Urinary bladder (tissue), 3 donors: ENCODE measurements at regions not wholly inside any gene's neighbourhood (a gene's known extent, or its start where the extent isn't known, plus 50 kb on each side); places are given as distances from the start of the nearest gene placed in this dataset.
A peak's percentile ranks its signal among the peaks of the same experiment; 100 is the strongest.

ENCODE experiments used
- DNase-seq: peaks from one replicate; pipeline ENCODE4 v3.0.0-alpha.2; 2015; ENCODE audit errors: extremely low spot score
- H3K27ac ChIP-seq: one replicate; pipeline ENCODE4 v1.5.1; 2013; ENCODE audit warnings: low read depth, mild to moderate bottlenecking, moderate library complexity
- H3K36me3 ChIP-seq: one replicate; pipeline ENCODE4 v1.6.1; 2013; ENCODE audit warnings: mild to moderate bottlenecking, moderate library complexity; ENCODE audit not compliant: insufficient read depth
- H3K4me1 ChIP-seq: one replicate; pipeline ENCODE4 v1.6.1; 2013; ENCODE audit warnings: mild to moderate bottlenecking, moderate library complexity; ENCODE audit not compliant: insufficient read depth
- H3K4me3 ChIP-seq: one replicate; pipeline ENCODE4 v1.5.1; 2013; ENCODE audit warnings: low read depth, low read length
- WGBS: extraction: QIAGEN DNeasy Blood & Tissue Kit; methylation state at CpG from one replicate; pipeline ENCODE4 v1.1.7; 2013; 5-methylcytosine and 5-hydroxymethylcytosine counted together
- donor health status: healthy with polysubstance abuse.
- donor health status: healthy.

DNA sequence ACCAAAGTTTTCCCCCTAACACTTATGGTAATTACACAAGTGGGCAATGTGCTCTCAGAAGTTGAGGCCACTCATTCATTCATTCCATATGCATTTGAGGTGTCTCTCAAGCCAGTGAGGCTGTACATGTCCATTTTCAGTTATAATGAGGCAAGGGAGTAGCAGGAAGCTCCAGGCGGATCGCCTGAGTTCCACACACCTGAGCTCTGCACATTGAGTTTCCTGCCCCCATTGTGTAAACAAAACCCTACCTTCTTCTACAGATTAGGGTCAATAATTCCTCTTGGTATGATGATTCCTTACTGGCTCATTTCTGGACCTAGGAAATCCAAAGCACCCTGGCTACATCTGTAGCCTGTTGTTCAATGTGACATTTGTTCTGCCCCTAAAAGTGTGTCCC is 555.3 kb downstream of the MED13L start:
- no peak overlapping the region for H3K4me3 ChIP-seq
- no peaks in the 10 kb centered on the region for H3K4me1 ChIP-seq
- 95% methylated on average over 2 of the region's 2 CpGs for WGBS
- H3K36me3 ChIP-seq: no peaks in the 10 kb centered on the region
- no peak for DNase-seq
- no peak overlapping the region for H3K27ac ChIP-seq

DNA sequence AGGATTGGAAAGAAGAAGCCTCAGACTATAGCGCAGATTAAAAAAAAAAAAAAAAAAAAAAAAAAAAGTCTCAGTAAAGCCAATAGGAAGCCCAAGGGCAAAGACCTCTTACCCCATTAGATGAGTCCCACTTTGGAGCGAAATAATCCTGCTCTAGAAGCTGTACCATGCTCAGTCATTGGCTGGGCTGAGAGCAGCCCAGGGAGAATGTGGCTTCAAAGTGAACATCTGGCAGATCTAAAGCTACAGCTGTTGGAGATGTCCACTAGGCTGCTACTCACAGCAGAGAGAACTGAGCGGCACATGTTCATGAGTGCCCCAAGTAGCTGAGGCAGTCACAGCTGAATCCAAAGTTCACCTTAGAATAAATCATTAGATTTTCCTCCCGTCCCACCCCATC is 560.9 kb downstream of the MED13L start:
- Histone ChIP-seq H3K4me3 (no peak overlapping the region), H3K27ac (no peak overlapping the region), H3K4me1 (no peaks in the 10 kb centered on the region), H3K36me3 (no peaks in the 10 kb centered on the region)
- no peak for DNase-seq
- 85% methylated on average over 4 of the region's 4 CpGs for WGBS

DNA sequence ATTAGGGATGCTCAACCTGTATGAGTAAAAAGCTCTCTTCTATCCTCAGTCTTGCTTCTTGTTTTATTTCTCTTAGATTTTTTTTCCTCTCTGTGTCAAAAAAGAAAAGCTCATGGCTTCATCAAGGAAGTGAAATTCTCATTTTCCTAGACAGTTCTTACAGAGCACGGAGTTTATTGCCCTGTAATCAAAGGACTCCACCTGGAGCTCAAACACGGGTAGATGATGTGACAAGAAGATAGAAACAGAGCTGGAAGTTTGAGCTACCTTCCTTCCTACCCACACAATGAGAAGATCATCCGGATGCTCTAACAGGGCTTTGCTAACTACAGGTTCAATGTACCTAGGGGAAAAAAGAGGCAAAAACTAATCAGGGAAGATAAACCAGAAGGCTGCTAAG is 564.8 kb downstream of the MED13L start:
- Histone ChIP-seq H3K27ac (no peak overlapping the region), H3K4me1 (no peaks in the 10 kb centered on the region), H3K36me3 (no peaks in the 10 kb centered on the region), H3K4me3 (no peak overlapping the region)
- DNase-seq: no peak
- 80% methylated on average over 3 of the region's 3 CpGs for WGBS

DNA sequence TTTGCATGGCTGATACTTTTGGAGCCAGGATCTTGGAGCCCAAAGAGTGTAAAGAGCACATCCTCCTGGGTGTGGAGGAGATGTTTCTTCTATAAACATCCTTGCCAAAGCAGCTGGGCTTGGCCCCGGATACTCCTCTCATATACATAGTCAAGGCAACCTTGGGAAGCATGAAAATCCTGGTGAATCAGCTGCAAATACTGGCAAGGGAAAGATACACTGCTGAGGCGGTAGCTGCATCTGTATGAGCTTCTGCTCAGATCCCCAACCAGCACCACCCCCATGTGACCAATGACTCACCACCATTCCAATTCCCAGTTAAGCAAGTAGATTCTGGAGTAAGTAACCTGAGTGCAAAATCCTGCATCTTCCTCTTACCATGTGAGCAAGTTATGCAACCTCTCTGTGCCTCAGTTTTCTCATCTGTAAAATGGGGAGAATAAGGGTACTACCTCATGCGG is 567.4 kb downstream of the MED13L start:
- 43% methylated on average over 3 of the region's 3 CpGs for WGBS

DNA sequence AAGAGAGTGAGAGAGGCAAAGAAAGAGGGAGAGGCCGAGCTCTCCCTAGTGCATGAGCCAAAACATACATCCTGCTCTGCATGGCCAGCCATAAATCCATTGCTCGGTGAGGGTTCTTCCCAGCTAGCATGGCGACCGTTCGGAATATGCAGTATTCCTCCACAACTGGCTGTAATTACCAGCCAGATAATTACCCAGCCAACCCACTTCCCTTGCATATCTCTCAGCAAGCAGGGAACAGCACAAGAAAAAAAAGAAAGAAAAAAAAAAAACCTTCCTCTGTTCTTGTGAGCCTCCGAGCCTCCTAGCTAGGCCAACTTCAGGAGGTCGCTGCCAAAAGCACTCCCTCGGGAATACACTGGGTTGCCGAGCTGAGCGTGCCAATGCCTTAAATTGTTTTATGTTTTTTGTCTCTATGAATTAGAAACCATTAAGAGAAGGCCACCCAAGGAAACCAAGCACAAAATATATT is 567.9 kb downstream of the MED13L start:
- Histone ChIP-seq H3K27ac (no peak overlapping the region), H3K36me3 (no peaks in the 10 kb centered on the region), H3K4me3 (no peak overlapping the region), H3K4me1 (no peaks in the 10 kb centered on the region)
- WGBS: 25% methylated on average over 10 of the region's 10 CpGs
- peak; percentile 58 for DNase-seq

More for the DNA sequence above, 567.4 kb downstream of the MED13L start:
- no peak overlapping the region for H3K27ac ChIP-seq
- H3K36me3 ChIP-seq: no peaks in the 10 kb centered on the region
- DNase-seq: no peak
- no peak overlapping the region for H3K4me3 ChIP-seq
- H3K4me1 ChIP-seq: no peaks in the 10 kb centered on the region

DNA sequence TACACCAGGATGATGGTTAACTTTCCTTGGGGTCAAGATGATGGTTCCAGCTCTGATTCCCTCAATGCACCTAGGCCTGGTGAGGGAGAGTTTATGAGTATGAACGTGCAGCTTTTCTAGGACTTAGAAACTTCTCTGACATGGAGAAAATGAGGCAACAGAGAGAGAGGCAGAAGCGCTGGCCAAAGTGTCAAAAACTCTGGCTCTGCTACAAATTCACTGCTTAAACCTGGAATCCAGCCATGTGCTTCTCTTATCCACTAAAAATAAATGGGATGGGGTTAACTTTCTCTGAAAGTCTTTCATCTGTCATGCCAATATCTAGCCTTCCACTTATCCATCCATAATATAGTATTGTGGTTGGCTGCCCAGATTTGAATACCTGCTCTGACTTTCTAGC is 568.7 kb downstream of the MED13L start:
- WGBS: 42% methylated on average over 2 of the region's 2 CpGs
- no peaks in the 10 kb centered on the region for H3K36me3 ChIP-seq
- no peak for DNase-seq

DNA sequence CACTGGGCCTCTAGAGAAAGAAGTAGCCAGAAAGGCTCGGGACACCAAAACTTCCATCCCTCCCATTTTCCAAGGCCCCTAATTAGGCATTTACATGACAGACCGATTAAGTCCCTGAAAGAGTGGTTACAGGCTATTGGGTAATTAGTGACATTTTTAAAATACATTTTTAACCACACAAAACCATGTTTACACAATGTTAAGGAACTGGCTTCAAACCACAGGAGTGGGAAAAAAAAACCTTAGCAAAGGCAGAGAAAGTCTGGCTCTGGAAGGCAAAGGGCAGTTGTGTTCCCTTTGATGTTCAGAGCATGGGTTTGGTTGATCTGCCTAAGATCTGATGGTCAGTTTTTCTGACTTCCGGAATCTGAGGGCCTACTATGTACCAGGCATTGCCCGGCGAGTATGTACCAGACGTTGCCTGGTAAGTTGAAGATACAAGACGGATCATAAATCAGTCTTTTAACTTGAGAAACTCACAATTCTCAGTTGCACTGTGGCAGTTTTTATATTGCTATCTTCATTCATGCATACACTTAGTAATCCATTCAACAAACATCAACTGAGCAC is 576.5 kb downstream of the MED13L start:
- WGBS: 74% methylated on average over 7 of the region's 7 CpGs
- no peak for DNase-seq
- no peaks in the 10 kb centered on the region for H3K4me1 ChIP-seq
- no peaks in the 10 kb centered on the region for H3K36me3 ChIP-seq
- no peak overlapping the region for H3K27ac ChIP-seq
- no peak overlapping the region for H3K4me3 ChIP-seq

More for the DNA sequence above, 568.7 kb downstream of the MED13L start:
- Histone ChIP-seq H3K27ac (no peak overlapping the region), H3K4me3 (no peak overlapping the region), H3K4me1 (no peaks in the 10 kb centered on the region)

DNA sequence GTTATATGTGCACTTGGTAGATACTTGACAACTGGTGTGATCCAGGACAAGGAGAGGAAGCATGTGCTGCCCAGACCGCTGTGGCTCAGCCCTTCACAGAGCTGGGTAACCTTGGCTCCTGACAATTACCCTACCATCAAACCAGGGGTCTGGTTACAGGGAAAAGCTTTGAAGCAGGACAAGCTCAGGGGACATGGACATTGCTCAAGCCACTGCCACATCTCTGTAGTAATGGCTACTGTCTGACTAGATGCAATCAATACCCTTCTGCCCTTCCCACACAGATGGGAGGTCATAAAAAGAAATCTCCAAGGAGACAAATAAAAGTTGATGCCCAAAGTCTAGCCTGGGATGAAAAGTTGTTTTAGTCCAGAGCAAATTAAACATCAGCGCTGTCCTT is 577.4 kb downstream of the MED13L start:
- Histone ChIP-seq H3K4me1 (no peaks in the 10 kb centered on the region), H3K27ac (no peak overlapping the region), H3K4me3 (no peak overlapping the region), H3K36me3 (no peaks in the 10 kb centered on the region)
- no peak for DNase-seq
- WGBS: 94% methylated on average over 2 of the region's 2 CpGs

DNA sequence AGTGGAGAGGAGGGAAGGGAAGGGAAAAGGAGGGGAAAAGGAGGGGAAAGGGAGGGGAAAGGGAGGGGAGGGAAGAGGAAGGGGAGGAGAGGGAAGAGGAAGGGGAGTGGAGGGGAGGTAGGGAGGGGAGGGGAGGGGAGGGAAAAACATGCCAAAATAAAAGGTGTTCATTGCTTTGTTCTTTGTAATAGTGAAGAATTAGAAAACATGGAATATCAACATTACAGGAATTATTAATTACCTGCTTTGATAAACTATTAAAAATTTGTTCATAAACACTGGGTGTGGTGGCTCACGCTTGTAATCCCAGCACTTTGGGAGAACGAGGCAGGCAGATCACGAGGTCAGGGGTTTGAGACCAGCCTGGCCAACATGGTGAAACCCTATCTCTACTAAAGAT is 579.2 kb downstream of the MED13L start:
- Histone ChIP-seq H3K27ac (no peak overlapping the region), H3K4me3 (no peak overlapping the region)
- WGBS: 82% methylated on average over 3 of the region's 3 CpGs

DNA sequence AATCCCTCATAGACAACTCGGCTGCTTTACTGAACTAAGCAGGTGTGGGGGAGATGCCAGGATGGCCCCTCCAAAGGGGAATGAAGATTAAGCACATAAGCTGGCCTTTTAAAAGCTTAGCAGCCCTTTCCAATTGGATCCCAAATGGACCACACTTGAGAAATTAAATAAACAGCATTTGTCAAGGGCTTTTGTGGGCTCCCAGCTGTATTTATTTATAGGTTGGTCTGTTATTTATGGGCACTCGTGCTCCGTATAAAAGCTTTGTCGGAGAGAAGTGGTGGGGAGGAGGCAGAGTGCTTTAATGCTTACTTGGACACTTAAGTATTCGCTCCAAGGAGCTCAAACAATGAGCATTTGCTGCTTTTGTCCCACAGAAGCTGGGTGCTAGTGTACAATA is 580.2 kb downstream of the MED13L start:
- no peak overlapping the region for H3K27ac ChIP-seq
- H3K4me3 ChIP-seq: no peak overlapping the region
- peak; percentile 50 for DNase-seq
- WGBS: 24% methylated on average over 5 of the region's 5 CpGs
- H3K36me3 ChIP-seq: no peaks in the 10 kb centered on the region
- no peaks in the 10 kb centered on the region for H3K4me1 ChIP-seq

More for the DNA sequence above, 579.2 kb downstream of the MED13L start:
- DNase-seq: no peak
- H3K4me1 ChIP-seq: no peaks in the 10 kb centered on the region
- H3K36me3 ChIP-seq: no peaks in the 10 kb centered on the region

DNA sequence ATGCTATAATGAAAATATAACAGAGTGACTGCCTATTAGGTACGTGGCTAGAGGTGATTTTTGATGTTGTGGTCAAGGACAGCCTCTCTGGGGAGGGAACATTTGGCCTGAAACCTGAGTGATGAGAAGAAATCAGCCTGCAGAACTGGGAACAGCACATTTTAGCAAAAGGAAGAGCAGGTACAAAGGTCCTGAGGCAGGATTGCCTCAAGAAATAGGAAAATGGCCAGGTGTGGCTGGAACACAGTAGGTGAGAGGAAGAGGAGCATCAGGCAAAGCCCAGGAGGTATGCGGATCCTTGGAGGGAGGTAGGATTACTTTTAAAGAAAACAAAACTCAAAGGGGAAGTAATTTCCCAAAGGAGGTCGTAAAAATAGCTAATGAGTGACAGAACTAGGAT is 582.9 kb downstream of the MED13L start:
- Histone ChIP-seq H3K27ac (no peak overlapping the region), H3K4me1 (no peaks in the 10 kb centered on the region), H3K36me3 (no peaks in the 10 kb centered on the region), H3K4me3 (no peak overlapping the region)
- WGBS: 88% methylated on average over 3 of the region's 3 CpGs
- DNase-seq: no peak

DNA sequence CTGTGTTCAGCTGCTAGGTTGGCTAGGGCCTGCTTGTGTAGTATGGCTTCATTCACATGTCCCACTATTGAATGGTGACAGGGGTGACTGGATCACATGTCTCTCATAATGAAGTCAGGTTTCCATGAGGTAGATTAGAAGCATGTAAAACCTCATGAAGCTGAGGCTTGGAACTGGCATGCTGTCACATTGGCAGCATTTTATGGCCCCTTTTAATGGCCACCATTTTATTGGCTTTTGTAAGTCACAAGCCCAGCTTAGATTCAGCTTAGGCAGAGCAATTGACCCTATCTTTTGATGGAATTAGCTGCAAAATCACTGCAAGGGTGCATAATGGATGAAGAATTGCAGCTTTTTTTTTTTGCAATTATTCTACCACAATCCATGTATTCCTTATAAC is 583.5 kb downstream of the MED13L start:
- Histone ChIP-seq H3K36me3 (no peaks in the 10 kb centered on the region), H3K4me3 (no peak overlapping the region), H3K4me1 (no peaks in the 10 kb centered on the region), H3K27ac (no peak overlapping the region)
- DNase-seq: no peak

DNA sequence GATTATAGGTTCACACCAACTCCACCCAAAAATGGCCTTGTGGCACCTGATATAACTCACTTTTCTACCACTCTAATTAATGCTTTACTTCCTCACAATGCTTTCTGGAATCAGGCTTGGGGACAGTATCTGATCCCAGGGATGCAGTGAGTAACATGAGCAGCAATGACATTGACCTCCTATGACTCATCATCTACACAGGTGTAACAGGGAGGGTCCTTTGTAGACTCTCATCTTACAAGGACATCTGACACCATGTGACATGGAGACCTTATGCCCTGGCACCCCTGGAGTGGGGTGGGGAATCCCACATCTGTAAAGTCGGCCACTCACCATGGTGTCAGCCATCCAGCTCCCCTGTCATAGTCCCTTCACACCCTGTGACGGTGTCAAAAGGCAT is 586.4 kb downstream of the MED13L start:
- Histone ChIP-seq H3K4me3 (no peak overlapping the region), H3K36me3 (no peaks in the 10 kb centered on the region), H3K4me1 (no peaks in the 10 kb centered on the region), H3K27ac (no peak overlapping the region)
- WGBS: 92% methylated on average over 2 of the region's 2 CpGs
- no peak for DNase-seq

DNA sequence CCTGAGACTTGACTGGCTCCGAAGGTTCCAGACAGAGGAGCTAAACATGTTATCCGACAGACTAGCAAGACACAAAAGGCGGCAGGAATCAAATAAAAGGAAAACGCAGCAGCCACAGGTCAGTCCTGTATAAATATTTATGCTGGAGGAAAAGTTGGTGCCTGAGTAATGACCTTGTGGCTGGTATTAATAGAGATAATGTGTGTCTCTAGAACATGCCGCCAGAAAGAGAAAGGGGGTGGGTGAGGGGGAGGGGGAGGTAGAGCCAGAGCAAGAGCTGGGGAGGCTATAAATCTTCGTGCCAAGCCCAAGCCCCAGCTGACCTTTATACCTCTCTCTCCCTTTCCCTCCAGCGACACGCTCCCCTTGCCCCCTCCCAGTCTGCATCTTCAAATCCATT is 590.4 kb downstream of the MED13L start:
- no peak overlapping the region for H3K27ac ChIP-seq
- 14% methylated on average over 8 of the region's 8 CpGs for WGBS
- DNase-seq: no peak
- H3K36me3 ChIP-seq: no peaks in the 10 kb centered on the region
- H3K4me3 ChIP-seq: no peak overlapping the region
- H3K4me1 ChIP-seq: no peaks in the 10 kb centered on the region

DNA sequence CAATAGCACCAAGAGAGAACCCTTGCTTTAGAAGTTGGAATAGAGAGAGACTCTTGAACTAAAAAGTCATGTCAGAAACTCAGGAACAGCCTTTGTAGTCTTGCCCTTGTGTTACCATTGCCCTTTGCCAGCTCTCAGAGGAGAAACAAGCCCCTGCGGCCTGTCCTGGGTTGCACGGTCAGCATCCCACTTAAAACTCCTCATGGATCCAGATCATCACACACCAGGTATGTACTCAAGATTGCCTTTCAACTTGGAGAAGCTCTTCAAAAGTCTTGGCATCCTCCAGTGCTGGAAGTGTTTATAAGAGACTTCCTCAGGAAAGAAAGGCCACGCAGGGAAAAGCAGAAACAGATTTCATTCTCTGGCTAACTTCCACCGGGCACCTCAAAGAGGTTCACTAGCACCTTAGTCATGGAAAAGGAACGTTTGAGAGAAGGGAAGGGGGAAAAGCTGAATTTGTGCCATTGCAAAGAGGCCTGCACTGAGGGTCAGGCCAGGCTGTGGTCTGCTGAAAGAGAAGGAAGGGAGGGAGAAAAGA is 594.2 kb downstream of the MED13L start:
- no peaks in the 10 kb centered on the region for H3K4me1 ChIP-seq
- H3K27ac ChIP-seq: no peak overlapping the region
- H3K36me3 ChIP-seq: no peaks in the 10 kb centered on the region
- no peak for DNase-seq
- no peak overlapping the region for H3K4me3 ChIP-seq
- 61% methylated on average over 5 of the region's 5 CpGs for WGBS
